PC-3 (cell line): ENCODE measurements at regions not wholly inside any gene's neighbourhood (a gene's known extent, or its start where the extent isn't known, plus 50 kb on each side); places are given as distances from the start of the nearest gene placed in this dataset.

ENCODE experiments used
- ATAC-seq: fragments of 200-7000 bp; cut with Tn5 transposase; 2 replicates; pipeline ENCODE4 v1.9.1; 2020; ENCODE audit warnings: mild to moderate bottlenecking, moderate library complexity
- BruUV-seq: library from RNA; stranded (reverse); fragments of 400-500 nt; replicated peaks from 2 replicates; lab custom pipeline; 2021; lab: Mats Ljungman, UMichigan
- CTCF ChIA-PET: fragments of 300-600 bp; sonication (Branson Sonifier 250); formaldehyde crosslinking; loops from one replicate; lab custom pipeline; 2022; ENCODE audit warnings: antibody characterized with exemption; lab: Charles Lee
- POLR2A ChIA-PET: fragments of 300-600 bp; sonication (Branson Sonifier 250); formaldehyde crosslinking; loops from one replicate; lab custom pipeline; 2022; ENCODE audit warnings: antibody characterized with exemption; ENCODE audit not compliant: unreplicated experiment; lab: Charles Lee
- DNase-seq: peaks from one replicate; pipeline ENCODE4 v3.0.0-alpha.2; 2015
- H2AFZ ChIP-seq: fragments of 300-600 bp; sonication (generic); 2 replicates; pipeline ENCODE4 v1.6.0; 2016; ENCODE audit warnings: antibody characterized with exemption, low read length
- H3F3A ChIP-seq: fragments of 300-600 bp; sonication (generic); one replicate; pipeline ENCODE4 v1.6.0; 2017; ENCODE audit warnings: antibody characterized with exemption, low read length, control low read depth, mild to moderate bottlenecking; ENCODE audit not compliant: unreplicated experiment
- H3K27ac ChIP-seq: fragments of 300-600 bp; sonication (generic); 2 replicates; pipeline ENCODE4 v1.5.1; 2016; ENCODE audit warnings: mild to moderate bottlenecking, low read length
- H3K27me3 ChIP-seq: fragments of 300-600 bp; sonication (generic); 2 replicates; pipeline ENCODE4 v1.6.1; 2016; ENCODE audit warnings: low read length, mixed read lengths
- H3K36me3 ChIP-seq: fragments of 300-600 bp; sonication (generic); 2 replicates; pipeline ENCODE4 v1.6.1; 2016; ENCODE audit warnings: low read depth, mixed run types, low read length, mixed read lengths
- H3K4me1 ChIP-seq: fragments of 300-600 bp; sonication (generic); 2 replicates; pipeline ENCODE4 v1.5.1; 2016; ENCODE audit warnings: low read length; ENCODE audit not compliant: insufficient read depth
- H3K4me2 ChIP-seq: fragments of 300-600 bp; sonication (generic); 2 replicates; pipeline ENCODE4 v1.6.0; 2016; ENCODE audit warnings: low read length
- H3K4me3 ChIP-seq: fragments of 300-600 bp; sonication (generic); 2 replicates; pipeline ENCODE4 v1.5.1; 2016; ENCODE audit warnings: mild to moderate bottlenecking, low read length, mixed read lengths
- H3K79me2 ChIP-seq: fragments of 300-600 bp; sonication (generic); 2 replicates; pipeline ENCODE4 v1.6.1; 2017; ENCODE audit warnings: low read length, mixed read lengths
- H3K9ac ChIP-seq: fragments of 300-600 bp; sonication (generic); 2 replicates; pipeline ENCODE4 v1.6.0; 2016; ENCODE audit warnings: mild to moderate bottlenecking, low read length
- H3K9me2 ChIP-seq: fragments of 300-600 bp; sonication (generic); replicated peaks from 2 replicates; pipeline ENCODE4 v1.6.1; 2016; ENCODE audit warnings: mixed run types, low read length, mixed read lengths
- H3K9me3 ChIP-seq: fragments of 300-600 bp; sonication (generic); 2 replicates; pipeline ENCODE4 v1.6.1; 2016; ENCODE audit warnings: low read length, mixed read lengths
- H4K20me1 ChIP-seq: fragments of 300-600 bp; sonication (generic); 2 replicates; pipeline ENCODE4 v1.6.1; 2016; ENCODE audit warnings: low read length, mixed read lengths
- CTCF ChIP-seq: fragments of 300-600 bp; sonication (generic); conservative IDR thresholded peaks from 2 replicates; pipeline ENCODE4 v1.5.1; 2017; ENCODE audit warnings: antibody characterized with exemption, low read depth, mild to moderate bottlenecking, low read length
- EZH2 ChIP-seq: fragments of 300-600 bp; sonication (generic); IDR thresholded peaks from one replicate; pipeline ENCODE4 v1.6.1; 2017; ENCODE audit warnings: antibody characterized with exemption, mild to moderate bottlenecking, low read length; ENCODE audit not compliant: unreplicated experiment
- EZH2phosphoT487 ChIP-seq: fragments of 300-600 bp; sonication (generic); IDR thresholded peaks from 2 replicates; pipeline ENCODE4 v1.6.1; 2018; ENCODE audit warnings: mild to moderate bottlenecking, antibody characterized with exemption, low read length, borderline replicate concordance
- intact Hi-C: fragments of 100-400 bp; cut with micrococcal nuclease; formaldehyde crosslinking; loops from 2 replicates; pipeline ENCODE4 v1.9.0; 2023

GRCh38 chr15:93241696-93242585, 152.9 kb upstream of the RGMA start:
- Histone ChIP-seq H3K4me1 (no peaks in the 10 kb centered on the region), H3K36me3 (no peaks in the 10 kb centered on the region), H3K9me2 (no peaks in the 10 kb centered on the region), H3K4me3 (no peak overlapping the region), H3K27ac (no peak overlapping the region), H3K9me3 (no peaks in the 10 kb centered on the region), H3K79me2 (no peaks in the 10 kb centered on the region), H2AFZ (no peak overlapping the region), H4K20me1 (no peaks in the 10 kb centered on the region), H3K4me2 (no peak overlapping the region), H3K27me3 (peaks cover 62% of the 10 kb centered on the region), H3F3A (no peaks in the 10 kb centered on the region), H3K9ac (no peak overlapping the region)
- DNase-seq (no peak), ATAC-seq (no peak)
- BruUV-seq: no TSS peak
- ChIA-PET POLR2A (no interaction called here), CTCF (no interaction called here)
- intact Hi-C loops: no loop called here
- TF ChIP-seq EZH2phosphoT487 (no peak), EZH2 (no peak), CTCF (no peak)

- no peaks in the 10 kb centered on the region for H3K36me3 ChIP-seq
- intact Hi-C loops: no loop called here
- H4K20me1 ChIP-seq: no peaks in the 10 kb centered on the region
- H3K9me2 ChIP-seq: no peaks in the 10 kb centered on the region
- H3K27ac ChIP-seq: no peak overlapping the region
- peaks cover 51% of the 10 kb centered on the region for H3K27me3 ChIP-seq
- no peaks in the 10 kb centered on the region for H3F3A ChIP-seq
- TF ChIP-seq EZH2: no peak
- TF ChIP-seq CTCF: no peak
- TF ChIP-seq EZH2phosphoT487: no peak
- ChIA-PET POLR2A (no interaction called here), CTCF (no interaction called here)
- ATAC-seq (no peak), DNase-seq (no peak)
- no peaks in the 10 kb centered on the region for H3K79me2 ChIP-seq
- no TSS peak for BruUV-seq
- no peaks in the 10 kb centered on the region for H3K9me3 ChIP-seq
- H3K4me1 ChIP-seq: no peaks in the 10 kb centered on the region
- no peak overlapping the region for H3K4me3 ChIP-seq
- no peak overlapping the region for H3K4me2 ChIP-seq
- H2AFZ ChIP-seq: no peak overlapping the region
- no peak overlapping the region for H3K9ac ChIP-seq
Measured at GRCh38 chr15:93239993-93240392, 151.0 kb upstream of the RGMA start.

- POLR2A ChIA-PET: no interaction called here
- intact Hi-C loops: no loop called here
- ATAC-seq: no peak
Measured at GRCh38 chr15:93239591-93239990, 150.6 kb upstream of the RGMA start.

More at GRCh38 chr15:93239591-93239990, 150.6 kb upstream of the RGMA start:
- no peaks in the 10 kb centered on the region for H3K9me3 ChIP-seq
- no peaks in the 10 kb centered on the region for H3K9me2 ChIP-seq
- no peak overlapping the region for H3K27ac ChIP-seq
- no peak overlapping the region for H3K9ac ChIP-seq
- no TSS peak for BruUV-seq
- no peaks in the 10 kb centered on the region for H3F3A ChIP-seq
- no peaks in the 10 kb centered on the region for H4K20me1 ChIP-seq
- H3K27me3 ChIP-seq: peaks cover 51% of the 10 kb centered on the region
- CTCF ChIA-PET: no interaction called here
- H3K79me2 ChIP-seq: no peaks in the 10 kb centered on the region
- H2AFZ ChIP-seq: no peak overlapping the region
- no peak for TF ChIP-seq EZH2
- no peak for TF ChIP-seq CTCF
- no peak for TF ChIP-seq EZH2phosphoT487
- DNase-seq: no peak
- no peaks in the 10 kb centered on the region for H3K36me3 ChIP-seq
- no peak overlapping the region for H3K4me2 ChIP-seq
- H3K4me1 ChIP-seq: no peaks in the 10 kb centered on the region
- H3K4me3 ChIP-seq: no peak overlapping the region
